Kidney capillary endothelial cell (primary cell): ENCODE measurements at regions not wholly inside any gene's neighbourhood (a gene's known extent, or its start where the extent isn't known, plus 50 kb on each side); places are given as distances from the start of the nearest gene placed in this dataset.

Experiments used
- DNase-seq: peaks from one replicate; pipeline ENCODE4 v3.0.0-alpha.2; 2018; ENCODE audit warnings: low spot score

DNA sequence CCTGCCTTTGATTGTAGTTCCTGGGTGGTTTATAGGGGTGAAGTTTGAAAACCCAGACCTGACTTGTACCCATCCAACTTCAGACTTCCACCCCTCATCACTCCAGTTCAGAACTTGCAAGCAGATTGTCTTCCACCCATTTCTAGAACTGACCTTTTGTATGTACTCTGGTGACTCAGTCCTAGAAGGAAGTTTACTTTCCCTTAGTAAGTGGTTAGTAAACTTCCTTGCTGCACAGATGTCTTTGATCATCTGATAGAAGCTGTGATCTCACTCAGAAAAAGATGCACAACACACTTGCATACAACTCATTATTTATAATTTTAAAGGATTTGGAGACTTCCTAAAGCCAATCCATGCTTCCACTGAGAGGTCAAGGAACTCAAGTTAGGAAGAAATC is 368.0 kb downstream of the MFSD1 start:
- peak; percentile 83 for DNase-seq

DNA sequence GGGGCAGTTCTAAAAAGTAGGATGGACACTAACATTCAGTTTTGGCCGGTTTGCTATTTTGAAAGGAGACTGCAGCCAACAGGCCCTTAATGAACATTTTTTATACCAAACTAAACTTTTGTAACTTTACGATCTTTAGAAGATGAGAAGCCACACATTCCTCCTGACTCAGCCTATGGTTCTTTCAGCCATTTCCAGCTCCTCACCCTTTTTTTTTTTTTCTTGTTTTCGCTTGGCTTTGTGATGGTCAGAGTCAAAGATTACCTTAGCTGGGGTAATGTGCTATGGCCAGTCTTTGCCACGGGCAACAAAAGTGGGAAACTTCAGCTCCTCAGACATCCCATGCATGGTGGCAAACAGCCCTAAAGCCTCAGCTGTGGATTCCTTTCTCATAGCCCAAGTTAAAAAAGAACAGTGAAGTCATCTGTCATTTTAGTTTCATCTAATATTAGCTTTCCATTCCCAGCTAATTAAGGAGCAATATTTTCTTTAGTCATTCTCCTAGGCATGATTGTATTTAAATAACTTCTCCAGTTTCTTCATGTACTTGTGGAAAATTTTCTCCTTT is 368.7 kb downstream of the MFSD1 start:
- DNase-seq, result no peak

DNA sequence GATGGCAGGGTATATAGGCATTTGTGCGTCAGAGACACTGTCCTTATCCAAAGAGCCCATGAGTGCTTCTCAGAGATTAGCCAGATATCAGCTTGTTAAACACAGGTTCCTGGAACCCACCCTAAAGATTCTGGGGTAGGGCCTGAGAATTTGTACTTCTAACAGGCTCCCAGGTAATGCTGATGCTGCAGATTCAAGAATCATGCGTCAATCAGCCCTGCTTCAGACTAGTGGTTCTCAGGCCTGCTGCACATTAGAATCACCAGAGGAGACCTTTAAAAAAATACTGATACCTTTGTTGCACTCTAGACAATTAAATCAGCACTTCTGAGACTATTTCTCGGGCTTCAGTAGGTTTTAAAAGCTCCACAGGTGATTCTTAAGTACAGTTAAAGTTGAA is 369.5 kb downstream of the MFSD1 start:
- DNase-seq, result no peak

DNA sequence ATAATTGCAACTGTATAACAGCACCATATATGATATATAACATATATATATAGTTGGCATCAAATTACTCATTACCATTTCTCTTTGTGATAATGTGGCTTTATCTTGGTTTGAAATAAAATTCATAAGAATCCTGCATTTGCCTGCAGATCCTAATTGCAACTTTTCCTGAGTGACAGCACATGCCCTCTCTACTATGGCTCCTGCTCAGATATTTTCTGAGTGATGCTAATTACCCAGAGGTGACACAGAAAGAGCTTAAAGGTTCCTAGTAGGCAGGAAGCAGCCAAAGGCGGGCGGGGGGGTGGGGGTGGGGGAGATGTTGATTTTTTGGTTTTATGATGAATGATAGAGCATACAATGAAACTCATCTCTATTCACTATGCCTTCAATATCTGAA is 370.6 kb downstream of the MFSD1 start:
- DNase-seq, result no peak

DNA sequence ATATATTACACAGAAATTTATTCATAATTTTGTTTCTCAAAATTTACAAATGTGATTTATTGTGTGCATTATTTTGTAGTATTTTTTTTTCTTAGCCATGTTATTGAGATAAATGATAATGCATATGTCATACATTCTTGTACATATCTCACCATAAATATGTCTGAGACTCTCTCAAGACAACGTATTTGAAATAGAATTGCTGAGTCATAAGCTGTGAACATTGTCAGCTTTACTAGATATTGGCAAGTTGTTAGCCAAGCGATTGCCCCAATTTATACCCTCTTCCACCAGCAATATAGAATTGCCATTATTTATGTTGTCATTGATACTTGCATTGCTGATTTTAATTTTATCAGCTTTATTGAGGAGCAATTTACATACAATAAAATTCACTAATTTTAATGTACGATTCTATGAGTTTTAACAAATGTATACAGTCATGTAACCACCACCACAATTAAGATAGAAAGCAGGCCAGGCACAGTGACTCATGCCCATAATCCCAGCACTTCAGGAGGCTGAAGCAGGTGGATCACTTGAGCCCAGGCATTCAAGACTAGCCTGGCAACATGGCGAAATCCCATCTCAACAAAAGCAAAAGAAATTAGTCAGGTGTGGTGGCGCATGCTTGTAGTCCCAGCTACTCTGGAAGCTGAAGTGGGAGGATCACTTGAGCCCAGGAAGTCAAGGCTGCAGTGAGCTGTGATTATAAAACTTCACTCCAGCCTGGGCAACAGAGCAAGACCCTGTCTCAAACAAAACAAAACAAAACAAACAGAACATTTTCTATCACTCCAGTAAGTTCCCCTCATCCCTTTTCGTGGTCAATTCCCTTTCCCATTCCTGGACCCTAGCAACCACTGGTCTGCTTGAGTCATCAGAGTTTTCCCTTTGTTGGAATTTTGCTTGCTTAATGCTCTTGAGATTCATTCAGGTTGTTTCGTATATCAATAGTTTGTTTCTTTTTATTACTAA is 373.1 kb downstream of the MFSD1 start:
- no peak for DNase-seq

DNA sequence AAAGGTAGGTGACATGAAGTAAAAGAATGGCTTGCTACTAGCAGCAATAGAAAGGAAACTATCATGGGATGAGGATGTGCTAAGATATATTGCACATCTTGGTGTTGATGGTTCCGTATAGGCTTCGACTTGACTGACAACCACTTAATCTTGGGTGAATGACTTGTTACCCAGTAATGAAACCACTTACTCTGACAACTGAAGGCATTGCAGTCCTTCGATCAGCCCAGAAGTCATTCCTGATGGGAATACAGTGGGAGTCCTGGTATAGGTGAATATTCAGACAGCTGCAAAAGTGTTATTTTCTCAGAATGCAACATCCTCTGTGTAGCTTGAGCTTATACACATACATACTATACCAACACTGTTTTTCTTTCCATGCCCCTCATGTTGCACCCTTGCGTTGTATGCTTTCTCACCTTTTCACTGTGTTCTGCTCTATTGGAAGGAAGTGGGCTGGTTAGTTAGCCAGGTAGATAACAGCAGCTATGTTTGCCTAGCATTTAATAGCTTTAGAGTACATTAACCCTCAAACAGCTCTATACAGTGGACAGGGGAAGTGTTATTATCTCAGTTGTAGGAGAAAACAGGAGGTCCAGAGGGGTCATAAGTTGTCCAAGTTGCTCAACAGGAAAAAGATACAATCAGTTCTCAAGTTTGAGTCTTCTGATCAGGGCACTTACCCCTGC is 376.5 kb downstream of the MFSD1 start:
- DNase-seq, result no peak

DNA sequence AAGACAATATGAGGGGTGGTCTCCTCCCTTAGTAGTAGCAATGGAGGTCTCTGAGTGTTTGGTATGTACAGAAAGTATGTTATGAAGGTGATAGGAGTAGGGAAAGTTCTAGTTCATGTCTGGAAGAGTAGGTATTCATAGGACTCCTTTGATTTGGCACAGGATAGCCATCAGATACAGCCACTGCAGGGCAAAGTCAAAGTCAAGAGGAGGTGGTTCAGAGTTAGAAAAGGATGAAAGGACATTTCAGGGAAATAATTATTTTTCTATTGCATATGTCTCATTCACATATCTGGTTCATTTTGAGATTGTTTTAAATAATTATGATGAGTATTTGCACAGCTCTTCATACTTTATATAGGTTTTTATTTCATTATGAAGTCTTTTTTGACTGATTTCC is 381.1 kb downstream of the MFSD1 start:
- DNase-seq, result no peak

DNA sequence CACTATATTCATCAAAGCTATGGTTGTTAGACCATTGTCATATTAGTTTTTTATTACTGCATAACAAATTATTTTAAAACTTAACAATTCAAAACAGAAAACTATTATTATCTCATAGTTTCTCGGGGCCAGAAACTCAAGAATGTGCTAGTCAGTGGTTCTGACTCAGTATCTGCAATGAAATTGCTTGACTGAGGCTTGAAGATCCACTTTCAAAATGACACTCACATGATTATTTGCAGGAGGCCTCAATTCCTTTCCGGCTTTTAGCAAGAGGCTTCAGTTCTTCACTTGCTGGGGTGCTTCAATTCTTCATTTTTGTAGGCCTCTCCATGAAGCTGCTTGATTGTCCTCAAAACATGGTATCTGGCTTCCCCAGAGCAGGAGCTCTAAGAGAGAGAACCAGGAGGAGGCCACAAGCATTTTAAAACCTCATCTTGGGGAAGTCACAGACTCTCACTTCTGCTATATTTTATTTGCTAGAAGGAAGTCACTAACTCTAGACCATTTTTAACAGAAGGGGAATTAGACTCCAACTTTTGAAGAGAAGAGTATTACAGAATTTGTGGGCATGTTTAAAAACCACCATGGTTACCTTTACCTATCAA is 383.7 kb downstream of the MFSD1 start:
- DNase-seq, result no peak

DNA sequence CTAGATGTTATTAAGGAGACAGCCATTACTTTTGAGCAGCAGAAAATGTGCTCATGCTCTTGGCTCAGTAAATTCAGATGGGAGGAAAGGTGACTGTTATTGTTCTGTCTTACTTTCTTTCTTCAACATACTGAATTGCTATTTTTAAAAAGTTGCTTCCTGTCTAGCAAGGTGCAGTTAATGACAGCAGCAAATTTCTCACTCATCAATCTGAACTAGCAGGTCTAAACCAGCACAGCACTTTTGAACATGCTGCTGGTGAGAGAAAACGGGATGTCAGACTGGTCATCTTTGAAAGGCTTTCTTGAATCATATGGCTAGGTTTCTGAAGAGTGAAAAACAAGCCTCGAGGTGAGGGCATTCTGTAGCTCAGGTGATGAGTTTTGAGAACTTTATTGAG is 384.7 kb downstream of the MFSD1 start:
- DNase-seq, result no peak

DNA sequence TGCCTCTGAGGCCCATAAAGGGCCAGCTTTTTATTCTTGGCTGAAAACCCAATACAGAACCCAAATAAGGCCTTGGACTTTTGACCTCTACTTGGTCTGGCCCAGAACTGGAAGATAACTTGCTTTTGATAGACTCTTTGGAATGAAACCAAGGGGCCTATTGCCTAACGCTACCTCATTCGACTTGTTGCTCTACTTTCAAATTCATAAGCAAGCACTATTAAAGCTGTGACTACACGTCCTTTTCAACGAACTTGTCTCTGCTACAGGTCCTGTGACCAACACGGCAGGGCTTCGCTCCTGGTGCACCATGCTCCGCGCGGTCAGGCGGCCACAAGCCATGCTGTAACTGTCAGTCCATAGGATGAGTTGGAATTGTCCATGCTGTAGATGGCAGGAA is 385.4 kb downstream of the MFSD1 start:
- DNase-seq, result no peak

DNA sequence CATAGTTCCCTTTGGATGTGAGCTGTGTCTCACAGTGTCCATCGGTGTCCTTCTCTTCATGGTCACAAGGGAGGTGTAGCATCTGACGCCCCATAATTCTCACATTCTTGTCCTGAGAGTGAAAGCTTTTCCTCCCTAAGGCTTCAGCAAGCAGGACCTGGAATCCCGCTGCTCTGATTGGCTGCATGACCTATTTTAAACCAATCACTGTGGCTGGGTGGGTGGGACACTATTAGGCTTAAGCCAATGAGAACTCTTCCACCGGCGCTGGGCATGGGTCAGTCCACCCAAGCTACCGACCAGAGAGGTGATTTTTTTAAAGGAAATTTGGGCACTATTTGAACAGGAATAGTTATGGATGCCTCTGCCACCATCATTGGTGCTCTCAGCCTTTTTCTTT is 385.9 kb downstream of the MFSD1 start:
- no peak for DNase-seq

DNA sequence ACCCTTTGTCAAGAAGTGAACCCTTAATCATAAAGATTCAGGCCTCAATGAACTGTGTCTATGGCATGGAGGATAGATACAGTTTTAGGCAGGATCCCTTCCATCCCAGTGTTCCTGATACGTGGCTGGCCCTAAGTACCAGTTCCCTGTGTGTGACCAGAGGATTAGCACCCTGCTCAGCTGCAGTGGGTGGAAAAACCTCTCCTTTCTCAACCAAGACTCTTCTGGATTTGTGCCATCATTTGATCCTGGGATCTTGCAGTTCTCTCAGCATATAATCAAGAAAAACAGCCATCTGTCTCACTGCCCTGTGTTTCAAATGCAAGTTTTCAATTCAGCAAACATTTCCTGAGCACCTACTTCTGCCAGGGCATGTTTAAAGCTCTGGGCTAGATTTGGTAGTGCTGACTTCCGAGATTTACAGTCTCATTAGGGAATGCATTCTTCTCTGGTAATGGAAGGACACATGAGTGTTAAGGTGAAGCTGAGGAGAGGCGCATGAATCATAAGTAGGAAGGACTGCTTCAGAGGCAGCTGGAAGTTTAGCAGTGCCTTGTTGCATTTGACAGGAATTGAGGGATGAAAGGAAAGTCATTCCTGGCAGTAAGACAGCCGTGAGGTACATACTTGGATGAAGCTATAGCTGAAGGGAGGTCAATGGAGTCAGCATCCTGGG is 388.3 kb downstream of the MFSD1 start:
- no peak for DNase-seq

DNA sequence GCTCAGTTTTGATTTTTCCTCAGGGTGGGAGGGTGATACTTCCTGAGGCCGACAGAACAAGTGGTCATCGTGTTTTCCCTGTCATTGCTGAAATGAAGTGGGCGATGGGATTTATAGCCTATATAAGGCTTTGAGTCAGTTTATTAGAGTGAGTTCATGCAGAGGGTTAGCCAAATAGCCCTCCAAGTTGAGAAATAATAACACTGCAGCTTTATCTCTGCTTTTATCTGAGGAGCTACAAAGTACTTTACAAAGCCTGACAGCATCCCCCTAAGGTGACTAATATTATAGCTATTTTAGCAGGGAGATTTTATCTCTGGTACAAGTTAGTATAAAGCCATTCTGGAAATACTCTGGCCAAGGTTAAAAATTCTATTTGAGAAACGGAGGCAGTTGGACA is 389.6 kb downstream of the MFSD1 start:
- peak; percentile 8 for DNase-seq

DNA sequence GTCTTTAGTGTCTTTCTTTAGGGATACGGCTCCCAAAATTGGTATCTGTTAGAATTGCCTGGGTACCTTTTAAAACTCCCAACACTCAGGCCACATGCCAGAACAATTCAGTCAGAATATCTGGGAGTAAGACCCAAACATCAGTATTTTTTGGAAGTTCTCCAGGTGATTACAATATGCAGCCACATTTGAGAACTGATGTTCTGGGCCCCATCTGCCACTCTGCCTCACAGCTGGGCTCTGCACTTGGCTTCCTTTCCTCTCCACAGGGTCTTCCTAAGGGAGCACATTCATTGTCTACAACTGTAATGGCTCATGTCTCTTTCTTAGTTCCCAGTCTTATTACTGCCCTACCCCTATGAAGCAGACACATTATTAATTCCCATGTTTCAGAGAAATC is 394.5 kb downstream of the MFSD1 start:
- DNase-seq, result no peak

DNA sequence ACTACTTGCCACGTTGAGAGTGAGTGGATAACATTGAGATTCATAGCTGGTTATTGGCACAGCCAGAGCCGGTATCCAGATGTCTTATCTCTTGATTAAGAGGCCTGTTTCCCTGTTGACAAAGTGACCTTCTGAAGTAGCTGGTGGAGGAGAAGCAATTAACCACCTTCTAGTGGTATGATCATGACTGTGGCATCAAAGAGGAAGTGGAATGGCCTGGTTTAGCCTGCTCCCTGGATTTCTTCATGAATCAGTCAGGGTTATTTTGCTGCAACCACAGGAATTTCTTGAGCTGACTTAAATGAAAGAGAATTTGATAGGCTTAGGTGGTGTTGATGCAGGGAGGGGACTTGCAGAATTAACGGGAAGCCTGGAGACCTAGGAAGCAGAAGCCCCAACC is 398.3 kb downstream of the MFSD1 start:
- DNase-seq, result no peak

DNA sequence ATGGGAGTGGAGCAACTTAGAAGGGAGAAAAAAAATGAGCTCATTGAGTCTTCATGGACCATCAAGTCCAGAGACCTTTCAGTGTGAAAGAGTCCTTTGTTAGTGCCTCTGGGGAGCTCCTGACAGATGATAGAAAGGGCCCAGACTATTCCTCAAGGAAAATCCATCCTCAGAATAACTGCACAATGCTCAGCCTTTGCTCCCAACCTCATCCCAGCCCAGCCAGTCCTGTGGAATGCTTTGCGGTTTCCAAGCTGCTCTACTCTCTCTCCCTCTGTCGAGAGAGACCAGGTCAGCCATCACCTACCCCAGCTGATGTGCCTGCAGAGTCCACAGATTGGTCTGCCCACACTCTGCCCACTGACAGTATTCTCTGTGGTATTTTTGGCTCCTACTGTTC is 406.2 kb downstream of the MFSD1 start:
- no peak for DNase-seq

DNA sequence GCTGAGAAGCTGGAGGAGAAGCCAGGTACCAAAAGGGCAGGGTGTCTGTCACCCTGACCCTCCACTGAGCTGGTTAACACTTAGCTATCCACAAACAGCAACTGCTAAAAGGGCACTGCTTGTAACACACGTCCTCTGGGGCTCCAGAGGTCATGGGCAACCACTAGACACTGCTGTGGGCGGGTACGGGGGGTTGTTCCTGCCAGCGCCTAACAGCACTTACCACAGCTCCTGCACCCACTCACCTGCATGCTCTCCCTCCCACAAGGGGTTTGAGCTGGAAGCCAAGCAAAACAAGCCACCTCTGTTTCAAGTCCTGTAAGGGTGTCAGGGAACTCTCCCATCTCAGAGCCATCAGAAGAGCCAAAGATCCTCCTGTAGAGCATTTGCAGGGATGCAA is 407.6 kb downstream of the MFSD1 start:
- DNase-seq, result no peak

DNA sequence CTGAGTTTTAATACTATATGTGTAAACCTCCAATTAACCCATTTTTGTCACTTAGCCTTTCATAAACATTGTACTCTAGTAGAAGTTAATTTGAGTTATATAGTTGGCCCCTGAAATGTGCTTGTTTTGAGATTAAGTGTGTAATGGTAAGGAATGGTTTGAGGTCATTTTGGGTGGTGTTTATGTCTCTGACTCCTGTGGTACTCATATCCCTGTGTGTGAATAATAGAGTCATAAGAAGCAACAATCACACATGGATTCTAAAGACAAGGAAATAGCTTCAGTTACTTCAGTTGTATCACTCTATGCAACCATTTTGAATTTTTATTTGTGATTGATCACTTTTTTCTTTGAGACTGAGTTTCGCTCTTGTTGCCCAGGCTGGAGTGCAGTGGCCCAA is 408.5 kb downstream of the MFSD1 start:
- DNase-seq, result no peak

DNA sequence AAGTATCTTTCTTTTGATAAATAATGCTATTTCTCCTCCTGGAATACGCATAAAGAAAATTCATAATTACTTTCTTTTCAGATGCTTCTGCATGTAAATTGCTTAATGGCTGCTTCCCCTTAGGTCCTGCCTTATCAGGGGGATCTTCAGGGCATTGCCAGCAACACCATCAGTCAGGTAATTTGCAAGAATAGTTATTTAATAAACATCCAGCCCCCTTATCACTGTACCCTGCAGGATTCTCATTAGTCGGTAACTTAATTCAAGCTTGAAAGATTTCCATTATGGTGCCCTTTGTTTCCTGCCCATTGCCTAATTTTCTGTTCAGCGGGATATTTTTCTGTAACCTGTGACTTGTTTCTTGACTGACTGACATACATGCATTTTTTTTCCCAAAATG is 414.5 kb downstream of the MFSD1 start:
- no peak for DNase-seq

DNA sequence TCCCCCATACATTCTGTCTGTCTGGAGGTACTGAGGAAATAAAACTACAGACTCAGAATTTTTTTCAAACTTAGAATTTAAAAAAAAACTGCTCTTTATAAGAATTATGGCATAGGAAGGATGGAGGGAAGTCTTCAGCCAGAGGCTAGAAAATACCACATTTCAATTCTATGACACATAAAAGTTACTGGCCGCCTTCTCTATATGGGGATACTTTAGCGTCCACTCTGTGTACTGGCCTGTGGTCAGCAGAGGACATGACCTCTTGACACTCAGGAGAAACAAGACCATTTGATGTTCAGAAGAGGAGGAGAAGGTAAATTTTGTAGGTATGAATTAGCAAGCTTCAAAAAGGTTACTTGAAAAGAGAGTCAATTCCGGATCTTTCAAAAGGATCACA is 417.4 kb downstream of the MFSD1 start:
- no peak for DNase-seq

DNA sequence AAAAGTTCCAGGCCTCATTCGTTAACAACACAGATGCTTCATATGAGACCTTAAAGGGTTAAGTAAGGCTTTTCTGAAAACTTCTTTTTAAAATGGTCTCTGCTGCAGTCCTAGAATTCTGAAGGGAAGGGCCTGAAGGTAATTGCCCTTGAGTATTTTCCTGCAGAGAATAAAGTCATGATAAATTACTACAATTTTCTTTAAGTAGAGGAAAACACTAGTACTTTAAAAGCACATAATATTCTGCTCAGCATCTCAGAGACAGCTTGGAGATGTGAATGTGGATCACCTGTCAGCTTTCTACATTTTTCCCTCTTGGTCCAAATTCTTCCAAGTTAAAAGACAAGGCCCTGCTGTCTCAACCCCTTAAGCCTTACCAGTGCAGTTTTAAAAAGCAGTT is 419.5 kb downstream of the MFSD1 start:
- DNase-seq, result no peak

DNA sequence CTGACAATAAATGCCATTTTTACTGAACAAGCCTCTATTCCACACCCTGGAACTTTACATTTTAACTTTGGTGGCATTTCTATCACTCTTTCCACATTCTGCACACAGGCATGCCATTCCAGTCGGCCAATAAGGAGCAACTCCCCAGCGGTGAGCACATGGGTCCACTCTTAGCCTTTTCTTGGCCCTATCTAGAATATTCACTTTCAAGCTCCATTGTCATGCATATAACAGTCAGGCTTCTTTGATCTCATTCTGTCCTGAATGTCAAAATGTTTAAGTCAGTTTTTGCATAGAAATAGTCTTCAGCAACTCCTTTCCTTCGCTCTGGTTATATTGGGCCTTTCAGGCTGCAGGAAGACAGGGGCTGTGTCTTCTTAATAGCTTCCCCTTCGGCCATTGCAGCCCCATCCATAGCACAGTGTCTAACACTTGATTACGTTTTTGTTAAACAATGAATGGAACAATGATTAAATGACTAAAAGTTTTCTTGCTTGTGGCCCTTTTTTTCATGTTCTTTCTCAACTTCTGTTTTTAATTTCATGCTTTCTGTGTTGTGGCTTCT is 427.3 kb downstream of the MFSD1 start:
- no peak for DNase-seq
